Ishikawa (cell line): ENCODE measurements at regions not wholly inside any gene's neighbourhood (a gene's known extent, or its start where the extent isn't known, plus 50 kb on each side); places are given as distances from the start of the nearest gene placed in this dataset.

Source experiments
- CEBPB ChIP-seq: IDR thresholded peaks from 2 replicates; pipeline ENCODE4 v1.6.1; 2012
- CREB1 ChIP-seq: IDR thresholded peaks from 2 replicates; pipeline ENCODE4 v1.6.1; 2012; ENCODE audit warnings: low read depth
- EGR1 ChIP-seq: IDR thresholded peaks from 2 replicates; pipeline ENCODE4 v1.6.1; 2012
- EP300 ChIP-seq: IDR thresholded peaks from 2 replicates; pipeline ENCODE4 v1.6.1; 2012; ENCODE audit warnings: borderline replicate concordance
- FOXM1 ChIP-seq: IDR thresholded peaks from 2 replicates; pipeline ENCODE4 v1.6.1; 2012; ENCODE audit warnings: low read depth, borderline replicate concordance
- MAX ChIP-seq: IDR thresholded peaks from 2 replicates; pipeline ENCODE4 v1.6.1; 2012
- NFIC ChIP-seq: IDR thresholded peaks from 2 replicates; pipeline ENCODE4 v1.6.1; 2012
- RAD21 ChIP-seq: IDR thresholded peaks from 2 replicates; pipeline ENCODE4 v1.6.1; 2012; ENCODE audit warnings: low read depth
- REST ChIP-seq: IDR thresholded peaks from 2 replicates; pipeline ENCODE4 v1.6.1; 2012; ENCODE audit warnings: low read depth, mild to moderate bottlenecking
- TAF1 ChIP-seq: IDR thresholded peaks from 2 replicates; pipeline ENCODE4 v1.6.1; 2012; ENCODE audit warnings: low read depth, mild to moderate bottlenecking
- TCF12 ChIP-seq: IDR thresholded peaks from 2 replicates; pipeline ENCODE4 v1.6.1; 2012; ENCODE audit warnings: low read depth
- TEAD4 ChIP-seq: IDR thresholded peaks from 2 replicates; pipeline ENCODE4 v1.6.1; 2012
- YY1 ChIP-seq: IDR thresholded peaks from 2 replicates; pipeline ENCODE4 v1.6.1; 2012; ENCODE audit warnings: low read depth
- ZBTB7A ChIP-seq: IDR thresholded peaks from 2 replicates; pipeline ENCODE4 v1.6.1; 2012; ENCODE audit warnings: low read depth
- TF ChIP-seq, protein P1 (sequence below): IDR thresholded peaks from 2 replicates; pipeline ENCODE4 v1.6.1; 2012

GRCh38 chr2:58569475-58570185, 328.5 kb upstream of the FANCL start:
- TF ChIP-seq RAD21, result no peak
- no peak for TF ChIP-seq REST
- TF ChIP-seq CEBPB, result no peak
- no peak for TF ChIP-seq FOXM1
- TF ChIP-seq YY1, result no peak
- no peak for TF ChIP-seq NFIC

GRCh38 chr2:58568901-58569300, 327.8 kb upstream of the FANCL start:
- TF ChIP-seq REST (no peak), CREB1 (no peak), RAD21 (no peak), YY1 (no peak), CEBPB (no peak), ZBTB7A (no peak), FOXM1 (no peak), MAX (no peak), TCF12 (no peak), TEAD4 (no peak), NFIC (no peak), TAF1 (no peak), EGR1 (no peak), EP300 (no peak)
- TF ChIP-seq, protein P1, sequence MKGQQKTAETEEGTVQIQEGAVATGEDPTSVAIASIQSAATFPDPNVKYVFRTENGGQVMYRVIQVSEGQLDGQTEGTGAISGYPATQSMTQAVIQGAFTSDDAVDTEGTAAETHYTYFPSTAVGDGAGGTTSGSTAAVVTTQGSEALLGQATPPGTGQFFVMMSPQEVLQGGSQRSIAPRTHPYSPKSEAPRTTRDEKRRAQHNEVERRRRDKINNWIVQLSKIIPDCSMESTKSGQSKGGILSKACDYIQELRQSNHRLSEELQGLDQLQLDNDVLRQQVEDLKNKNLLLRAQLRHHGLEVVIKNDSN, result no peak

GRCh38 chr2:58562276-58562675, 321.2 kb upstream of the FANCL start:
- TF ChIP-seq EP300 (no peak), EGR1 (no peak), TEAD4 (no peak), NFIC (no peak), TCF12 (no peak), CEBPB (no peak), TAF1 (no peak), FOXM1 (no peak), MAX (no peak), ZBTB7A (no peak), RAD21 (no peak), CREB1 (no peak), REST (no peak), YY1 (no peak)
- TF ChIP-seq, protein P1, result no peak

- no peak for TF ChIP-seq REST
- TF ChIP-seq ZBTB7A, result no peak
- TF ChIP-seq EGR1, result no peak
- no peak for TF ChIP-seq FOXM1
- TF ChIP-seq NFIC, result no peak
- no peak for TF ChIP-seq CEBPB
- TF ChIP-seq, protein P1, result no peak
- TF ChIP-seq RAD21, result no peak
- TF ChIP-seq TAF1, result no peak
These were observed 319.4 kb upstream of the FANCL start for GRCh38 chr2:58560531-58560930.
